GM19328 (cell line): ENCODE measurements at regions not wholly inside any gene's neighbourhood (a gene's known extent, or its start where the extent isn't known, plus 50 kb on each side); places are given as distances from the start of the nearest gene placed in this dataset.

Experiments
- ATAC-seq: cut with Tn5 transposase; IDR thresholded peaks from one replicate; pipeline ENCODE4 v1.9.1; 2021; ENCODE audit warnings: mild to moderate bottlenecking, moderate library complexity; ENCODE audit not compliant: unreplicated experiment

DNA sequence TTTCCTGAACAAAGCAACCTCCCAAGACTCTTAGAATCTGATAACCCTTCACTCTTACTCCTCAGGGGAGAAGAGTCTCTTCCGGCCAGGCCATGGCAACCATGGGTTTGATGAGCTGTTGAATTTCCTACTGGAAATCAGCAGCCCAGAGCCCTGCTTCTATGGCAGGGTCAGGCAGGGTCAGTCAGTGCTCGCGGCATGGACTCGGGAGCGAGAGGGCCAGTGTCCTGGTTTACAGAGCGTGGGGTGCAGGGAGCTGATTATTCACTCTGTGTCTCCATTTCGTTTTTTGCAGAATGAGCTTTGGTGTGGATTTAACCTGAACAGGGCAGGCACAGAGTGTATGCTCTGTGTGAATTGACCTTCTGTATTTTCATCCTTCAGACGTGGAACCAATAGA is 340.6 kb upstream of the SFSWAP start:
- no peak for ATAC-seq

DNA sequence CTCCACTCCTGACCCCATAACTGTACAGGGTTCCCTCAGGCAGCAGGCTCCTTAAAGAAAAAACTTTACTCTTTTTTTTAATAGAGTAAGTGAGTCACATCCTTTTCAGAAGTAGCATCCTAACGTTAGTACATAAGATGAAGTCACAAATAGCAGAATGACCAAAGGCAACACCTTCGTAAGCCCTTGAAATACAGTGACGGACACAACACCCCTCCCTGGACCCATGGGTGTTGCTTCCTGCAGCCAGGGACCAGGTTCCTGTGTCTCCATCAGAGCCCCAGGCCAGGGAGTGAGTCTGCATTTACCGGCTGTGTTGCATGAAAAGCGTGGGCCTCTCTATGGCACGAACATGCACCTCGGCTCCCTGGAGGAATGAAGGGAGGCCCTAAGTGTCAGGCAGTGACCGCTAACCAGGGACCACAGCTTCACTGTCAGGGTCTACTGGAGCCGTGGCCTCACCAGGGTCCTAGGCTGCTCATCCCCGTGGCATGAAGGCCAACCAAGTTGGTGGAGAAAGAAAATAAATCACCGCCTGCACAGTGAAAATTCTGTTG is 340.0 kb upstream of the SFSWAP start:
- ATAC-seq, result no peak

DNA sequence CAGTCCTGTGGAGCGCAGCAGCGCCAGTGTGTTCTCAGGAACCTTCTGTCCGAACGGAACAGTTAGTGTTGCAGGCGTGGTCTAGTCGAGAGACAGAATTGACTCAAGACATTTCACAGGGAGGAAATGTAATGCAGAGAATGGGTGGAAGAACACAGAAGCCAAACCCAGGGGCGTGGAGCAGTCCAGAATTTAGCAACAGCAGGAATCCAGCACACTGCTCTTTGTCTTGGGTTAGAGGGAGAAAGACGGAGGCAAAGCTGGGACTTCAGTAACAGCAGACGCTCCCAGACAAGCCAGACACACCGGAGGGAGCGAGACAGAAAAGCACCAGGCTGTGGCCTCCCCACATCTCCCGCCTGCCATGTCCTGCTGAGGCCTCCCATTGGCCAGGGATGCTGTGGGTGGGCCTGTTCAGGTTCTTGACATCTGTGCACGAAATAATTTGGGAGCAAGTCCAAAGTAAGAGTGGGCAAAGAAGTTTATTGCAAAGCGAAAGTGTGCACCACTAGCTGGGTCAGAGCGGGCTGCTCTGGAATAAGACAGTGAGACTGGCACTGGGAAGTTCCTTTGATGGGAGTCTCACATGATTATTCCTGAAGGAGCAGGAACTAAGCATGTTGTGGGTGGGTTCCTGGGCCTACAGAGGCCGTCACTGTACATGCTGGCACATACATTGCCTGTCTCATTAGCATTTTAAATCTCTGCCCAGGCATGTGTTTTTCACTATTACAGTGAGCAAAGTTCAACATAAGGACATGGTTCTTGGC is 339.3 kb upstream of the SFSWAP start:
- no peak for ATAC-seq

DNA sequence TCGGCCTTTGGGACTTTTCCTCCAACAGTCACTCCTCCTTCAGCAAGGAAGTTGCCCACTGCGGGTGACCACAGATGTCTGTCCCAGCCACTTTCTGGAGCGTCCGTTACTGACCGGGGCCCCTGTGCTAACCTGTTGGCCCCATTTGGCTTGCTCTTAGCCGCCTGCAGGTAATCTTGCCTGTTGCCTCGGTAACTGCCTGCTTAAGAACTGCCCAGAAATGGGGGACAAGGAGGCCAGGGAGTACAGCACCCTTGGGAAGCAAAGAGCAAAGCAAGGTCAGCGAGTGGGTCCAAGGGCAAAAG is 338.8 kb upstream of the SFSWAP start:
- ATAC-seq, result no peak

DNA sequence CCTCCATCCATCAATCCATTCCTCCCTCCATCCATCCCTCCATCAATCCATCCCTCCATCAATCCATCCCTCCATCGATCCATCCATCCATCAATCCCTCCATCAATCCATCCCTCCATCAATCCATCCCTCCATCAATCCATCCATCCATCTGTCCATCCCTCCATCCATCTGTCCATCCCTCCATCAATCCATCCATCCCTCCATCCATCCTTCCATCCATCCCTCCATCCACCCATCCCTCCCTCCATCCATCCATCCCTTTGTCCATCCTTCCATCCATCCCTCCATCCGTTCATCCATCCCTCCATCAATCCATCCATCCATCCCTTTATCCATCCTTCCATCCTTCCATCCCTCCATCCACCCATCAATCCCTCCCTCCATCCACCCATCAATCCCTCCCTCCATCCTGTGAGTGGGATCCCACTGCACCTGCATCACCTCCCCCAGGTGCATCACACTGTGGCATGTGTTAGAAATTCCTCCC is 338.1 kb upstream of the SFSWAP start:
- no peak for ATAC-seq

DNA sequence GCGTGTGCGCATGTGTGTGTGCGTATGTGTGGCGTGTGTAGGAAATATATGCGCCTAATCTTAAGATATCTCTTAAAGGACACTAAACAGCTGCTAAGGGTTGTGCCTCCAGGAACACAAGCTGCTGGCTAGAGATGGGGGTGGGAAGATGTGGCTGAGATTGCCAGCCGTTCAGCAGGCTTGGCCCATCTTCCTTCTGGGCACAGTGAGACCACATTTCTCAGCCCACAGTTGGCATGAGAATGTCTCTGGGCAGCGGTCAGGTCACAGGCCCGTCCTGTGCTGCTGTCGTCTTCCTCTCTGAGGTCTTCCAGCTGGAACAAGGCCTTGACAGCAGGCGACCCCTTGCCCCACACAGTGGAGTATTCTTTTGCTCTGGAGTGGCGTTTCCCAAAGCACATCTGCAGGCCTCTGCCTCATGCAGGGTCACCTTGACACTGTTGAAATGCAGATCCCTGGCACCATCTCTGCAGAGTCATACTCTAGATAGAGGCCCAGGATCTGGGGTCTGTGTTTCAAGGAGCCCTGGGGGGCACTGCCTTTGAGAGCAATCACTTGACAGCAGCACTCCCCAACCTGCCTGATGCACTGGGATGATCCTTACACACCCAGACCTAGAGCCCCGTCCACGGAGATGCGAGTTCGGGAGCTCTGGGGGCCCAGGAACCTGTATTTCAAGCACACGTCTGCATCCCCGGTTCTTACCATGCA is 335.5 kb upstream of the SFSWAP start:
- no peak for ATAC-seq

DNA sequence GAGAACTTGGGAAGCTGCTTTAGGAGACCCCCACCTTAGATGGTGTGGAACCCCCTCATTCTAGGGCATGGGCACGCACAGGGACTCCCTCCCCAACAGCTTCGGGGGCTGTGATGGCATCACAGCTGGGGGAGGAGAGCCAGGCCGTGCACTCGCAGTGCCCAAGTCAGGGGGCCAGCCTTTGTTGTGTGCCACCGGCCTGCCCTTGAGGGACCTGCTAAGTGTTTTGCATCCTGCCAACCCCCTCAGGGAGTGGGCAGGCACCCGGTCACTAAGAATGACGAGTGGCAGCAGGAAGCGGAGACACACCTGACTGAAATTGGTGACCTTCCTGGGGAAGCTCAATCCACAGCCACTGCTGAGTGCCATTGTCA is 334.9 kb upstream of the SFSWAP start:
- no peak for ATAC-seq

DNA sequence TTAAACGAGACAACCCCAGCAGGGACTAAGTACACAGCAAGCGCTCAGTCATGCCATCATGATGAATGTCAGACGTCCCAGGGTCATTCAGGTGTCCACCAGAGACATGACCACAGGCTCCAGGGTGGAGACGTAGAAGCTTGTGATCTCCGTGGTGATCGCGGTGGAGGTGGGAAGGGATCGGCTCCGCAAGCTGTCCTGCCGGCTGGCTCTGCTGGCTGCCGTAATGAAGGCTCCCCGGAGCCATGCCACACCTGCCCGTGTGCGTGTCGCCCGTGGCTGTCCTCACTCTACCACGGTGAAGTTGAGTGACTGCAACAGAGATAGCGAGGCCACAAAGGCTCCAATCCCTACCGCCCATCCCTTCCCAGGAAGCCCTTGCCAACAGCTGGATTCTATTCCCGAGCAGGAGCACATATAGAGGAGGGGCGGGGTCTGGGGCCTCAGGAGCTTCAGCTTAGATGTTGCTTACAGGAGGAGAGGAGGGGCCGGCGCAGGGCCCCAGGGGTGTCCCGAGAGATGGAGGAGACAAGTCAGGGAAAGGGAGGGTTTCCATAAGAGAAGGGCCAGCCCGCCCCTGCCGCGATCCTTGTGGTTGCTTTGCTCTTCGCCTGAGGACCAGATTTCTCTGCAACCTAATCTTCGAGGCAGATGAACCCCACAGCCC is 332.6 kb upstream of the SFSWAP start:
- no peak for ATAC-seq

DNA sequence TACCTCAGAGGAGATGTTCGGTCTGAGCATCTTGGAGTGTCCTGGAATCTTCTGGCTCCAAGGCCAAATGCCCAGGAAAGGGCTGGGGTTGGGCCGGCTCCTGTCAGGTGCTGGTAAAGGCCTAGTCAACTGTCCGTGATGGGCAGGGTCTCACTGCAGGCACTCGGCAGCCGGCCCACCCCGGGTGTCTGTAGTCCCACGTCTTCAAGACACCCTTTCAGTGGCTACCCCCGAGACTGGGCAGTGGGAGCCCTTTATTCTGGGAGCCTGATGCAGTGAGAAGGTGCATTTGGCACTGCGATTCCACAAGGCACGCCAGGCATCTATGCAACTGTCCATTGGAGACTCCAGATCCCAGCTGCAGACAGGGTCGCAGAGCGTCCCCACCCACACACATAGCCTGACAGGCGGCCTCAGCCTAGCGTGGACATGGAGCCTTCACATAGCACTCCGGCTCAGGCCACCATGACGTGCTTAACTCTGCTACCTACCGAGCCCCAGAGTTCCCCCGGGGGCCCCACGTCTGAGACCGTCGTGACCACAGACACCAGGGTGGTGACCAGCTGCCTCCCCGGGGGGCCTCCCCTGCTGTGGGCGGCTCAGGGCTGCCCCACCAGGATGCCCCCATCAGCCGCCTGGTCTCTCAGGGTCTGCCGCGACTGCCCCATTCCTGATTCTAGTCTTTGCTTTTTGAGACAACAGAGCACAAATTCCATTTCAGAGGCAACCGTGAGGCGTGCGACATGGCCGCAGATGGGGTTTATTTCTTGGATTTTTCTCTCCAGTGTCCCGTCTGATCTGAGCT is 331.8 kb upstream of the SFSWAP start:
- ATAC-seq, result no peak

DNA sequence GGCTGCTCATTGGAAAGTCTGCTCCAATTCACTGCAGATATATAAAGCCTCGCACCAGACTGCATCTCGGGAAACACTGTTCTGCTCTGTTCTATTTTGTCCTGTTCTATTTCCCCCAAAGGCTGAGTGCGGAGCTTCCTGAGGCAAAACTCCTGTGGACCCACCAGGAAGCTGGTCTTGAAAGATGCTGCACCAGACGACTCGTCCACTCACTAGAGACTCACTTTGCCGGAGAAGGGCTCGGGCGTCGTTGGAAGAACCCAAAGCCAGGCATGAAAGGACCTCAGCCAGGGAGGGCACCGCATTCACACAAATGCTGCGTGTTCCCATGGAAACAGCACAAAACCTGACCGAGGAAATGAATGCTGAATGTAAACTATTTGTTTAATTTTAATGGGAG is 331.2 kb upstream of the SFSWAP start:
- no peak for ATAC-seq

DNA sequence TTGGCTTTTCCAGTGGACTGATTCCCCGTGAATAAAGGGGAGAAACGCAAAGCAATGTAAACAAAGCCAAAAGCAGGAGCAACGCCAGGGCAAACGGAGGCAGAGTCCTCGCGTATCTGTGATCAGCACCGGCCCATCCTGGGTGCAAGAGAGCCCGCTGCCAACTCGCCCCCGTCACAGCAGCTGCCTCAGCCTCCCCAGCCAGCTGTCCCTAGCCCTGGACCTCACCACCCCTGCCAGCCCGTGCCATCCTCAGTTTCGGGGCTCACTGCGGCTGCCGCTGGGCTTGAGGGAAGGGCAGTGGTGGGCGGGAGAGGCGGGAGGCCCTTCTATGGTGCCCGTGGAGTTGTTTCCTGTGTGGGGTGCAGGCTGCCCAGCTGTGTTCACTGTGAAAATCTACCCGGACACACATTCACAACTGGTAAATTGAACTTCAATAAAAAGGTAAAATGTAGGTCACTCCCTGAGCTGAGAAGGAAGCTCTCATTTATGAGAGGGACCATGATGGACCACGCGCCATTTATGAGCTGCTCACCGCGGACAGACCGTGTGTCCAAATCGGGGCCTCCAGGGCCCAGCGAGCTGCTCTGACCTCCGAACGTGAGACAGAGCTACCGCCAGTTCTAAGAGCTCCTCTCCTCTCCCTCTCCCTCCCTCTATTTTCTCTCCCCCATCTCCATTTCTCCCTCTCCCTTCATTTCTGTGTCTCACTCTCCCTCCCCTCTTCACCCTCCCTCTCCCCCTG is 330.5 kb upstream of the SFSWAP start:
- no peak for ATAC-seq

DNA sequence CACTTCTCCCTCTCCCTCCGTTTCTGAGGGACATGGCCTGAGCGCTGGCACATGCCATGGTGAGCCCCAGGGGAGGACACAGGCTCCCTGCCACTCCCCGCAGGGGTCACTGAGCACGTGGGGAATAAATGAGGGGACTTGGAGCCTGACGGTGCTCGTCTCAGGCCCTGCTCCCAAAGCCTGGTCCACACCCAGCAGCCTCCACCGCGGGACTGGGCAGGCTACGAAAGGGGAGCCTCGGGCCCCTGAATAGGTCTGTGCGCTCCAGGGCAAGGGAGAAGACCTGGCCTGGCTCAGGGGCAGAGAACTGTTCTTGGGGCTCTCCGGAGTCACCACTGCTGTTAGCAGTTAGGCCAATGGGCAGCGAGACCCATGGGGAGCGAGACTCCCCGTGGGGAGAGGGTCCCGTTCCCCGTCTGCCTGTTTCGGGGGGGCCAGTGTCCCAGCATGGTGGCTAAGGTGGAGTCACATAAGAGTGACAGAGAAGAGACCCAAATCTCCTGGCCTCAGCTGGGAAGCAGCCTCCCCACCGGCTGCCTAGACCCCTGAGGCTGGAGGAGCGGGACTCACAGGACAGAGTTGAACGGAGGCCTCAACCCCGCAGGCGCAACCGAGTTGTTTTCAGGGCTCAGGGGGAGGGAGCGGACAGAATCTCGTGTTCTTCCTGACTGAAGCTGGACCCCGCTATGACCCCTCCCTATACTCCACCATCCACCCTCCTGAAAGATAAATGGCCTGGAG is 329.8 kb upstream of the SFSWAP start:
- no peak for ATAC-seq

DNA sequence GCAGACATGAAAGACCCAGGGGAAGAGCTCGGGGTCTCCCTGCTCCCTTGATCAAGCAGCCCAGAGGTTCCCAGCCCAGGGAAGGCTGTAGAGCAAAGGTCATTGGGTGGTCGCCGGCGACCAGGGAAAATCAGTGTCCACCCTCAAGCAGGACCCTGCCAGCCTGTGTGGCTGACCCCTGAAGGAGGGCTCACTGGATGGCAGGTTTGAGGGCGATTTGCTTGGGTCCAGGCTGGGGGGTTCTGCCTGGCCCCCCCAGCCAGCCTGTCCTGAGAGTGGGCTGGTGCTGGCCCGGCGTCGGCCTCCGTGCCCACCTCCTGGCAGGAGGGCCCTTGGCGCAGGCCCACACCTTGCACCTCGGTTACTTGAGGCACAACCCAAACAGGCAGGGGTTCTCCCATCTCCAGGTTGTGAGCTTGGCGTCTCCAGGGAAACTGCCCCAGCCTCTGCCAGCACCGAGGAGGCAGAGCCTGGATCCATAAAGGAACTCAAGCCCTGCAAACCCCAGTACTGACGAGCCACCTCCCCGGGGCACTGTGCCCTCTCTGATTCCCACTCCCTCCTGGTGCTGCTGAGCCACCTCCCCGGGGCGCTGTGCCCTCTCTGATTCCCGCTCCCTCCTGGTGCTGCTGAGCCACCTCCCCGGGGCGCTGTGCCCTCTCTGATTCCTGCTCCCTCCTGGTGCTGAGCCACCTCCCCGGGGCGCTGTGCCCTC is 329.0 kb upstream of the SFSWAP start:
- ATAC-seq, result no peak

DNA sequence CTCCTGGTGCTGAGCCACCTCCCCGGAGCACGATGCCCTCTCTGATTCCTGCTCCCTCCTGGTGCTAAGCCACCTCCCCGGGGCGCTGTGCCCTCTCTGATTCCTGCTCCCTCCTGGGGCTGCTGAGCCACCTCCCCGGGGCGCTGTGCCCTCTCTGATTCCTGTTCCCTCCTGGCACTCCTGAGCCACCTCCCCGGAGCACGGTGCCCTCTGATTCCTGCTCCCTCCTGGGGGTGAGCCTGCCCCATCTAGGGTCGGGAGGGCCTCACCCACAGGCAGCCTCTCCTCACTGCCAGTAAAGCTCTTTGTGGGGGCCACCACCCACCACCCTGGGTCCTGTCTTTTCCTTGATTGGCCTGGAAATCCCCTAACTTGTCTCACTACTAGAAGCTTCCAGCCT is 327.6 kb upstream of the SFSWAP start:
- no peak for ATAC-seq

DNA sequence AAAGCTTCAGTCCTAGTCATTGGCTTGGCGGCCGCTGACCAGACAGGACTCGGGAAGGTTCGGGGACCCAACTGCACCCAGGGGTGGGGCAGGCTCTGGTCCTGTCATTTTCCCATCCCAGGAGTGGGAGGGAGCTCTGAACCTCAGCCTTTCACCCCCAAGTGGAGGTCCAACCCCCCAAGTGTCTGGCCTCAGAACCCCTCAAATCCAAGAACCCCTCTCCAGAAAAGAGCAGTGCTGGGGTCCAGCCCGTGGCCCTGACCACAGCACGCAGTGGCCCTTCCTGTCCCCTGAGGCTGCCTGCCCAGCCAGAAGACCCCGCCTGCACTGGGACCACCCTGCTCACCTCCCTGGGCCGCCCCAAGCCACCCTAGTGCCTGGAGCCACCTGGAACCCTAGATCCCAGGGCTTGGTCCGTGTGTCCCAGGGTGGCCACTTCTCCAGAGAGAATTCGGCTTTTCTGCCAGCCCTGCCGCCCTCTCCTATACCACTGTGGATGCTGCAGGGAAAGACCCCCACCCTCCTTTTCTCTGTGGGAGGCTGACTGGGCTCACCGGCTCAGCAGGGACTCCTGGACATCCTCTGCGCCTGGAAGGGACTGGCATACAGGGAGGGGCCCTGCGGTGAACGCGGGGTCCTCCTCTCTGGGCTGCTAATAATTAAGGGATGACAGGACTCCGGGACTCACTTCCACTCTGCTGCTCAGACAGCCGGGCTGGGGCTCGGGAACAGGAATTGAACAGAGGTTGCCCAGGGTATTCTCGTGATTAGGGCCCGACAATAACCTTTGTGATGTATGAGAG is 326.9 kb upstream of the SFSWAP start:
- ATAC-seq, result no peak

DNA sequence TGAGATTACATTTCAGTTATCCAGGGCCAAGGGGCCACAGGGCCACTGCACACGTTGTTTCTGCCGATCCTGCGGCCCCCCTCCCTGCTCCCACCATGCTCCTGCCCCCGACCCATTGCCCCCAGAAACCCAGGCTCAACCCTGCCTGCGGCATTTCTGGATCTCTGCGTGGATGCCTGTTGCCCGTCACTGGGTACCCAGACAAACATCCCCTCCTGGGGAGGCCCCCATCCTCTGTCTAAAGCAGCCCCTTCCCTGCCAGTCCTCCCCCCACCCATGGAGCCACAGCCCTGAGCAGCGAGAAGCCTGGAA is 326.4 kb upstream of the SFSWAP start:
- no peak for ATAC-seq

DNA sequence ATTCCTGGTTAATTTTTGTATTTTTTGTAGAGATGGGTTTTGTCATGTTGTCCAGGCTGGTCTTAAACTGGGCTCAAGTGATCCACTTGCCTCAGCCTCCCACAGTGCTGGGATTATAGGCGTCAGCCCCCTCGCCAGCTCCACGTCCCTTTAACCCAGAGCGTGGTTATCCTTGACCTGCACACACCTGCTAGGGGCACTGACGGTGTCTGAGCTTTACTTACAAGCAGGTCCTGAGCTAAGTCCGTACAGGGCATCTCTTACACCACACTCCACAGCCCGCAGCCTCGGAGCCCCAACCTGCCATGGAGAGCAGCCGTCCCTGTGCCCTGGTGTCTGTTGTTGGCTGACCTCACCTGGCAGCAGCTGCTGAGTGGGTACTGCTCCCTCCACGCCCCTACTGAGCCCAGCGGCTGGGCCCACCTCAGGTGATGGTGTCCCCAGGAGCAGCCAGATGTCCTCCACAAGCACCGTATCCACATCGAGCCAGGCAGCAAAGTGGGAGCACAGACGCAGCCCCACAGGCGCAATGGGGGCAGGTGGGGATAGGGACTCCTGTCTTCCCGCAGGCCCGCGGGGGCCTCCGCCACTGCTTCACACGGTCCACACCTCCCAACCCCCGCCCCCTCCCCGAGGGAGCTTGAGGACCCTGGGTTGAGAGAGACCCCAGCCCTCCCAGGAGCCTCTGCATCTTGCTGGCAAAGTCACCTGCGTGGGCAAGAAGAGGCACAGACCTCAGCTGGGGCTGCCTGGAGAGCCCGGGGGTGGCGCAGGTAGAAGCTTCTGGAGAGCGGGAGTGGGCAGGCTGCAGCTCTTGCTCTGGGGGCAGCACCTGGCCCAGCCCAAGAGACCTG is 325.4 kb upstream of the SFSWAP start:
- ATAC-seq, result no peak

DNA sequence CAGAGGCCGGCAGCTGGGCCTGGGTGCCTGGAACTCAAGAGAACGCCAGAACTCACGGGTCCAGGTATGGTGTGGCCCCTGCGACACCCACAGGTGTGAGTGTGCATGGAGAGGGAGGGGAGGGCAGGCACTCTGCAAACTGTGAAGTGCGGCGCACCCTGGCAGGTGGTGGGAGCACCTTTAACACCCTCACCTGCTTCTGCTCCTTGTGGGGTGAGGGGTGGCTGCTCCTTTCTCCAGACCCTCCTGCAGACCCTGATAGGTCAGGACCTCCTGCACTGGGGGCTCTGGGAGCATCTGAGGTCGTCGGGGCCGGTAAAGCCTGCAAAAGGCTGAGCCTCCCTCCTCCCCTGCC is 324.7 kb upstream of the SFSWAP start:
- no peak for ATAC-seq
